HG03066 (cell line): ENCODE measurements at regions not wholly inside any gene's neighbourhood (a gene's known extent, or its start where the extent isn't known, plus 50 kb on each side); places are given as distances from the start of the nearest gene placed in this dataset.

Source experiments
- ATAC-seq: cut with Tn5 transposase; IDR thresholded peaks from one replicate; pipeline ENCODE4 v1.9.1; 2021; ENCODE audit warnings: low read depth; ENCODE audit not compliant: unreplicated experiment

GRCh38 chr6:98576791-98577190 is 257.6 kb upstream of the POU3F2 start:
- no peak for ATAC-seq

GRCh38 chr6:98578016-98578415 is 256.4 kb upstream of the POU3F2 start:
- ATAC-seq: no peak

GRCh38 chr6:98579079-98579478 is 255.3 kb upstream of the POU3F2 start:
- ATAC-seq: no peak

GRCh38 chr6:98579941-98580340 is 254.4 kb upstream of the POU3F2 start:
- ATAC-seq: no peak

- ATAC-seq: no peak
Measured at GRCh38 chr6:98581705-98582104, 252.7 kb upstream of the POU3F2 start.

- no peak for ATAC-seq
Measured at GRCh38 chr6:98583506-98583905, 250.9 kb upstream of the POU3F2 start.

GRCh38 chr6:98586163-98586562 is 248.2 kb upstream of the POU3F2 start:
- ATAC-seq: no peak

- no peak for ATAC-seq
Measured at GRCh38 chr6:98587555-98587954, 246.8 kb upstream of the POU3F2 start.

- no peak for ATAC-seq
Measured at GRCh38 chr6:98589536-98589935, 244.8 kb upstream of the POU3F2 start.

GRCh38 chr6:98590136-98590681 is 244.2 kb upstream of the POU3F2 start:
- no peak for ATAC-seq

GRCh38 chr6:98590997-98591396 is 243.4 kb upstream of the POU3F2 start:
- ATAC-seq: no peak

- ATAC-seq: no peak
Measured at GRCh38 chr6:98593676-98594075, 240.7 kb upstream of the POU3F2 start.

GRCh38 chr6:98601716-98602115 is 232.7 kb upstream of the POU3F2 start:
- no peak for ATAC-seq

GRCh38 chr6:98605705-98606104 is 228.7 kb upstream of the POU3F2 start:
- no peak for ATAC-seq

GRCh38 chr6:98627129-98627775 is 207.1 kb upstream of the POU3F2 start:
- ATAC-seq: no peak

GRCh38 chr6:98633886-98634285 is 200.5 kb upstream of the POU3F2 start:
- no peak for ATAC-seq

- no peak for ATAC-seq
Measured at GRCh38 chr6:98634569-98634968, 199.8 kb upstream of the POU3F2 start.

- ATAC-seq: no peak
Measured at GRCh38 chr6:98635191-98635590, 199.2 kb upstream of the POU3F2 start.

- no peak for ATAC-seq
Measured at GRCh38 chr6:98636941-98637340, 197.4 kb upstream of the POU3F2 start.

- ATAC-seq: no peak
Measured at GRCh38 chr6:98639089-98639635, 195.2 kb upstream of the POU3F2 start.

- ATAC-seq: no peak
Measured at GRCh38 chr6:98640366-98640765, 194.0 kb upstream of the POU3F2 start.

GRCh38 chr6:98641949-98642719 is 192.2 kb upstream of the POU3F2 start:
- no peak for ATAC-seq
